ENCODE measurements at regions not wholly inside any gene's neighbourhood (a gene's known extent, or its start where the extent isn't known, plus 50 kb on each side); places are given as distances from the start of the nearest gene placed in this dataset.

DNA sequence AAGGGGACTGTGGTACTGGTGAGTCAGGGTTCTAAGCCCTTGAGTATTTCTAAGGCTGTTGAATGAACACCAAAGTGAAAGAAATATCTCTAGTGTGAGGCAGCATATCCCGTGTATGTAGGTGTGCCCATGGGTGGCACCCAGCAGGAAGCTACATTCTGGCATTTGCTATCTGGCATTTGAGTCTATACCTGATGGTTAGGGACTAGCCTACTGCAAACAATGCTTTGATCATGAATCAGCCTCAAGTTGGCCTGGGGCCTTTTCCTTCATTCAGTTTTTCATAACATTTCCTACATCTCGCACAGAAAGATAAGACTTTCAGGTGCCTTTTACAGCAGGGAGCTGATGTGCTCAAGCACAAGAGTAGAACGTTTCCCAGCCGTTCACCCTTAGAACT, 85.7 kb upstream of the E2F7 start:
- Histone ChIP-seq H3K27ac (no peak overlapping the region), H3K4me2 (peak overlapping the region; percentile 32), H3F3A (ENCODE audit: insufficient read depth, low read depth) (peaks cover 4% of the 10 kb centered on the region), H3K4me1 (replicated peaks; ENCODE audit: insufficient read depth) (peaks cover 7% of the 10 kb centered on the region; the same call in 1 of the 2 replicates), H3K36me3 (ENCODE audit: low read depth) (no peaks in the 10 kb centered on the region), H3K4me3 (no peak overlapping the region), H3K27me3 (ENCODE audit: insufficient read depth, low read depth) (no peaks in the 10 kb centered on the region), H3K9me2 (ENCODE audit: insufficient read depth) (no peaks in the 10 kb centered on the region), H4K20me1 (ENCODE audit: insufficient read depth) (no peaks in the 10 kb centered on the region), H2AFZ (no peak overlapping the region), H3K79me2 (ENCODE audit: low read depth) (no peaks in the 10 kb centered on the region), H3K9me3 (ENCODE audit: insufficient read depth, low read depth) (no peaks in the 10 kb centered on the region)
- no TSS peak for BruUV-seq (replicated peaks)
- intact Hi-C loops (cut with micrococcal nuclease; ENCODE audit: unreplicated experiment) = loop anchor here (5.0 to 10.0 kb wide), 2 partner anchors 84 to 174 kb away; partner anchors contain the start of gene E2F7
- CTCF ChIA-PET = interaction anchor here (0.6 kb wide), 2 partner anchors 19 to 147 kb away, joined by 3 read pairs; no protein-coding TSS in a partner anchor
- peak; percentile 61 to 64 for DNase-seq
- POLR2A ChIA-PET (ENCODE audit: unreplicated experiment) = no interaction called here
- TF ChIP-seq, protein P1, sequence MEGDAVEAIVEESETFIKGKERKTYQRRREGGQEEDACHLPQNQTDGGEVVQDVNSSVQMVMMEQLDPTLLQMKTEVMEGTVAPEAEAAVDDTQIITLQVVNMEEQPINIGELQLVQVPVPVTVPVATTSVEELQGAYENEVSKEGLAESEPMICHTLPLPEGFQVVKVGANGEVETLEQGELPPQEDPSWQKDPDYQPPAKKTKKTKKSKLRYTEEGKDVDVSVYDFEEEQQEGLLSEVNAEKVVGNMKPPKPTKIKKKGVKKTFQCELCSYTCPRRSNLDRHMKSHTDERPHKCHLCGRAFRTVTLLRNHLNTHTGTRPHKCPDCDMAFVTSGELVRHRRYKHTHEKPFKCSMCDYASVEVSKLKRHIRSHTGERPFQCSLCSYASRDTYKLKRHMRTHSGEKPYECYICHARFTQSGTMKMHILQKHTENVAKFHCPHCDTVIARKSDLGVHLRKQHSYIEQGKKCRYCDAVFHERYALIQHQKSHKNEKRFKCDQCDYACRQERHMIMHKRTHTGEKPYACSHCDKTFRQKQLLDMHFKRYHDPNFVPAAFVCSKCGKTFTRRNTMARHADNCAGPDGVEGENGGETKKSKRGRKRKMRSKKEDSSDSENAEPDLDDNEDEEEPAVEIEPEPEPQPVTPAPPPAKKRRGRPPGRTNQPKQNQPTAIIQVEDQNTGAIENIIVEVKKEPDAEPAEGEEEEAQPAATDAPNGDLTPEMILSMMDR (conservative IDR thresholded peaks at IDR 0.05) = no peak
- no peak for TF ChIP-seq EZH2 (IDR thresholded peaks at IDR 0.05; ENCODE audit: low read depth)

- H3K4me2 ChIP-seq = no peak overlapping the region
- no peaks in the 10 kb centered on the region for H4K20me1 ChIP-seq (ENCODE audit: insufficient read depth)
- H3K4me3 ChIP-seq = no peak overlapping the region
- no peak overlapping the region for H3K27ac ChIP-seq
- peaks cover 8% of the 10 kb centered on the region; the same call in 1 of the 2 replicates for H3K27me3 ChIP-seq (ENCODE audit: insufficient read depth, low read depth)
- BruUV-seq (replicated peaks) = no TSS peak
- no peaks in the 10 kb centered on the region for H3K36me3 ChIP-seq (ENCODE audit: low read depth)
- no peaks in the 10 kb centered on the region for H3K4me1 ChIP-seq (replicated peaks; ENCODE audit: insufficient read depth)
- no peak overlapping the region for H2AFZ ChIP-seq
- H3K9me2 ChIP-seq (ENCODE audit: insufficient read depth) = 0 out of 2 replicates have a peak, but pooled peaks cover 4% of the 10 kb centered on the region
- TF ChIP-seq, protein P1 (conservative IDR thresholded peaks at IDR 0.05) = no peak
- TF ChIP-seq EZH2 (IDR thresholded peaks at IDR 0.05; ENCODE audit: low read depth) = no peak
- CTCF ChIA-PET = no interaction called here
- peak in 1 of 2 experiments; percentile 40 for DNase-seq
- intact Hi-C loops (cut with micrococcal nuclease; ENCODE audit: unreplicated experiment) = no loop called here
- no peaks in the 10 kb centered on the region for H3F3A ChIP-seq (ENCODE audit: insufficient read depth, low read depth)
- H3K9me3 ChIP-seq (ENCODE audit: insufficient read depth, low read depth) = no peaks in the 10 kb centered on the region
- H3K79me2 ChIP-seq (ENCODE audit: low read depth) = no peaks in the 10 kb centered on the region
- POLR2A ChIA-PET (ENCODE audit: unreplicated experiment) = no interaction called here
Measured at GRCh38 chr12:77133566-77133965, 68.2 kb upstream of the E2F7 start.

GRCh38 chr12:77131977-77132490, 66.7 kb upstream of the E2F7 start:
- H3K36me3 ChIP-seq (ENCODE audit: low read depth) = no peaks in the 10 kb centered on the region
- no peak overlapping the region for H3K27ac ChIP-seq
- H4K20me1 ChIP-seq (ENCODE audit: insufficient read depth) = no peaks in the 10 kb centered on the region
- H3K79me2 ChIP-seq (ENCODE audit: low read depth) = no peaks in the 10 kb centered on the region
- no peak for TF ChIP-seq EZH2 (IDR thresholded peaks at IDR 0.05; ENCODE audit: low read depth)
- TF ChIP-seq, protein P1 (conservative IDR thresholded peaks at IDR 0.05) = no peak
- POLR2A ChIA-PET (ENCODE audit: unreplicated experiment) = no interaction called here
- CTCF ChIA-PET = interaction anchor here (0.6 kb wide), 2 partner anchors 19 to 242 kb away, joined by 3 to 4 read pairs; no protein-coding TSS in a partner anchor
- peaks cover 8% of the 10 kb centered on the region; the same call in 1 of the 2 replicates for H3K27me3 ChIP-seq (ENCODE audit: insufficient read depth, low read depth)
- no peaks in the 10 kb centered on the region for H3K9me3 ChIP-seq (ENCODE audit: insufficient read depth, low read depth)
- peak in 1 of 2 experiments; percentile 46 for DNase-seq
- H2AFZ ChIP-seq = no peak overlapping the region
- no peaks in the 10 kb centered on the region for H3F3A ChIP-seq (ENCODE audit: insufficient read depth, low read depth)
- intact Hi-C loops (cut with micrococcal nuclease; ENCODE audit: unreplicated experiment) = no loop called here
- no peak overlapping the region for H3K4me2 ChIP-seq
- H3K9me2 ChIP-seq (ENCODE audit: insufficient read depth) = 0 out of 2 replicates have a peak, but pooled peaks cover 4% of the 10 kb centered on the region
- no peaks in the 10 kb centered on the region for H3K4me1 ChIP-seq (replicated peaks; ENCODE audit: insufficient read depth)
- BruUV-seq (replicated peaks) = no TSS peak
- no peak overlapping the region for H3K4me3 ChIP-seq
